Epithelial cell of proximal tubule (primary cell): ENCODE measurements at regions not wholly inside any gene's neighbourhood (a gene's known extent, or its start where the extent isn't known, plus 50 kb on each side); places are given as distances from the start of the nearest gene placed in this dataset.

Source experiments
- DNase-seq: peaks from one replicate; pipeline ENCODE4 v3.0.0-alpha.2; 2011; ENCODE audit warnings: low read depth
- H3K4me3 ChIP-seq: 2 replicates; pipeline ENCODE4 v1.5.1; 2011; ENCODE audit warnings: low read depth, mild to moderate bottlenecking, low read length
- CTCF ChIP-seq: conservative IDR thresholded peaks from 2 replicates; pipeline ENCODE4 v1.5.1; 2012; ENCODE audit warnings: low read depth, mild to moderate bottlenecking, low read length

- H3K4me3 ChIP-seq, result no peak overlapping the region
- no peak for TF ChIP-seq CTCF
- DNase-seq, result no peak
These were observed 367.5 kb downstream of the TGFB2 start for GRCh38 chr1:218712677-218713076.

GRCh38 chr1:218715961-218716669 is 371.0 kb downstream of the TGFB2 start:
- H3K4me3 ChIP-seq, result no peak overlapping the region
- no peak for DNase-seq
- TF ChIP-seq CTCF, result no peak

GRCh38 chr1:218717575-218717974 is 372.4 kb downstream of the TGFB2 start:
- TF ChIP-seq CTCF, result no peak
- H3K4me3 ChIP-seq, result no peak overlapping the region
- peak; percentile 32 for DNase-seq

- H3K4me3 ChIP-seq, result no peak overlapping the region
- no peak for TF ChIP-seq CTCF
- DNase-seq, result no peak
These were observed 373.1 kb downstream of the TGFB2 start for GRCh38 chr1:218718206-218718605.

- TF ChIP-seq CTCF, result no peak
- no peak for DNase-seq
- H3K4me3 ChIP-seq, result no peak overlapping the region
These were observed 373.8 kb downstream of the TGFB2 start for GRCh38 chr1:218718977-218719376.

- no peak for DNase-seq
- no peak for TF ChIP-seq CTCF
- no peak overlapping the region for H3K4me3 ChIP-seq
These were observed 383.9 kb downstream of the TGFB2 start for GRCh38 chr1:218728898-218729565.

- no peak for TF ChIP-seq CTCF
- H3K4me3 ChIP-seq, result no peak overlapping the region
- no peak for DNase-seq
These were observed 390.4 kb downstream of the TGFB2 start for GRCh38 chr1:218735436-218736032.
